SU-DHL-6 (cell line): ENCODE measurements at regions not wholly inside any gene's neighbourhood (a gene's known extent, or its start where the extent isn't known, plus 50 kb on each side); places are given as distances from the start of the nearest gene placed in this dataset.

ENCODE experiments used
- H2AFZ ChIP-seq: fragments of 200-600 bp; sonication (generic); 2 replicates; pipeline ENCODE4 v1.6.1; 2014; ENCODE audit warnings: low read depth, mild to moderate bottlenecking, moderate library complexity, mixed read lengths, antibody characterized with exemption, low read length; ENCODE audit not compliant: severe bottlenecking
- H3F3A ChIP-seq: fragments of 200-600 bp; shearing (Covaris generic); 2 replicates; pipeline ENCODE4 v1.6.0; 2016; ENCODE audit warnings: antibody characterized with exemption, mild to moderate bottlenecking; ENCODE audit not compliant: insufficient read depth
- H3K27ac ChIP-seq: fragments of 200-600 bp; sonication (generic); 2 replicates; pipeline ENCODE4 v1.5.1; 2016; ENCODE audit warnings: low read depth, mild to moderate bottlenecking, low read length, moderate library complexity, mixed read lengths
- H3K27me3 ChIP-seq: fragments of 200-600 bp; sonication (generic), shearing (Covaris generic); 2 replicates; pipeline ENCODE4 v1.6.0; 2014; ENCODE audit warnings: mild to moderate bottlenecking, low read length
- H3K36me3 ChIP-seq: fragments of 200-600 bp; sonication (generic); 2 replicates; pipeline ENCODE4 v1.6.1; 2014; ENCODE audit warnings: mild to moderate bottlenecking, low read length, mixed read lengths
- H3K4me2 ChIP-seq: fragments of 300-600, 200-600 bp; shearing (Covaris generic), sonication (generic); 2 replicates; pipeline ENCODE4 v1.6.0; 2014; ENCODE audit warnings: low read length, low read depth, mild to moderate bottlenecking; ENCODE audit not compliant: poor library complexity, severe bottlenecking
- H3K4me3 ChIP-seq: fragments of 200-600 bp; sonication (generic); 2 replicates; pipeline ENCODE4 v1.5.1; 2014; ENCODE audit warnings: antibody characterized with exemption, low read length, mild to moderate bottlenecking, mixed read lengths; ENCODE audit not compliant: insufficient read depth, poor library complexity, severe bottlenecking
- H3K79me2 ChIP-seq: fragments of 200-600 bp; sonication (generic); 2 replicates; pipeline ENCODE4 v1.6.1; 2014; ENCODE audit warnings: mild to moderate bottlenecking, low read length, moderate library complexity; ENCODE audit not compliant: insufficient read depth
- H3K9ac ChIP-seq: fragments of 200-600 bp; sonication (generic); 2 replicates; pipeline ENCODE4 v1.7.0; 2014; ENCODE audit warnings: mild to moderate bottlenecking, low read length
- H3K9me2 ChIP-seq: fragments of 200-600 bp; sonication (generic); replicated peaks from 2 replicates; pipeline ENCODE4 v1.6.1; 2014; ENCODE audit warnings: low read length; ENCODE audit not compliant: insufficient read depth
- H3K9me3 ChIP-seq: fragments of 200-600 bp; sonication (generic); 2 replicates; pipeline ENCODE4 v1.6.1; 2014; ENCODE audit warnings: low read length, mixed read lengths; ENCODE audit not compliant: insufficient read depth
- H4K20me1 ChIP-seq: fragments of 200-600 bp; sonication (generic); 2 replicates; pipeline ENCODE4 v1.6.1; 2014; ENCODE audit warnings: low read depth, mild to moderate bottlenecking, antibody characterized with exemption, low read length, moderate library complexity, mixed read lengths
- EZH2phosphoT487 ChIP-seq: fragments of 200-600 bp; sonication (generic), shearing (Covaris generic); conservative IDR thresholded peaks from 2 replicates; pipeline ENCODE4 v1.6.1; 2018; ENCODE audit warnings: mild to moderate bottlenecking, antibody characterized with exemption, low read length, moderate library complexity, mixed read lengths
- TF ChIP-seq, protein P1 (sequence below): fragments of 200-600 bp; sonication (generic); IDR thresholded peaks from one replicate; pipeline ENCODE4 v1.5.1; 2017; ENCODE audit warnings: antibody characterized with exemption, mild to moderate bottlenecking, low read length, moderate library complexity; ENCODE audit not compliant: insufficient read depth, poor library complexity, severe bottlenecking

- Histone ChIP-seq H3K9me3 (no peaks in the 10 kb centered on the region), H3K79me2 (no peaks in the 10 kb centered on the region)
These were observed 417.7 kb upstream of the SLC14A2 start for GRCh38 chr18:45197526-45197970.

DNA sequence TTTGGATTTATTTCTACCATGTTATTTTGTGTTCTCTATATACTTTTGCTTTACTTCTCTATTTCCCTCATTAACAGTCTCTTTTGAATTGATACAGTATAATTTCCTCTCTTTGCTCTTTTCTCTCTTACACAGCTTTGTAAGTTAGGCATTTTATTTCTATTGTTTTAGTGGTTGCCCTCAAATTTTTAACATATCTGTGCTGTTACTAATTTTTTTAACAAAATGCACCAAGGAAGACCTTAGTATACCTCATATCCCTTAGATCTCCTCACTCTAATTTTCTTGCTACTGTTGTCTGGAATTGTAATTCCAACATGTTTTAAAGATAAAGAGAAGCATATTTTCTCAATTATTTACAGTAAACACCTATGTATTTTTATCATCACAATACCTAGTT, 416.8 kb upstream of the SLC14A2 start:
- Histone ChIP-seq H4K20me1 (no peaks in the 10 kb centered on the region), H3K9ac (no peak overlapping the region), H2AFZ (no peak overlapping the region), H3K27ac (no peak overlapping the region), H3K27me3 (no peaks in the 10 kb centered on the region), H3K9me3 (no peaks in the 10 kb centered on the region), H3K9me2 (no peaks in the 10 kb centered on the region), H3K79me2 (no peaks in the 10 kb centered on the region), H3K36me3 (no peaks in the 10 kb centered on the region), H3F3A (no peaks in the 10 kb centered on the region), H3K4me3 (no peak overlapping the region), H3K4me2 (no peak overlapping the region)
- no peak for TF ChIP-seq EZH2phosphoT487
- TF ChIP-seq, protein P1, sequence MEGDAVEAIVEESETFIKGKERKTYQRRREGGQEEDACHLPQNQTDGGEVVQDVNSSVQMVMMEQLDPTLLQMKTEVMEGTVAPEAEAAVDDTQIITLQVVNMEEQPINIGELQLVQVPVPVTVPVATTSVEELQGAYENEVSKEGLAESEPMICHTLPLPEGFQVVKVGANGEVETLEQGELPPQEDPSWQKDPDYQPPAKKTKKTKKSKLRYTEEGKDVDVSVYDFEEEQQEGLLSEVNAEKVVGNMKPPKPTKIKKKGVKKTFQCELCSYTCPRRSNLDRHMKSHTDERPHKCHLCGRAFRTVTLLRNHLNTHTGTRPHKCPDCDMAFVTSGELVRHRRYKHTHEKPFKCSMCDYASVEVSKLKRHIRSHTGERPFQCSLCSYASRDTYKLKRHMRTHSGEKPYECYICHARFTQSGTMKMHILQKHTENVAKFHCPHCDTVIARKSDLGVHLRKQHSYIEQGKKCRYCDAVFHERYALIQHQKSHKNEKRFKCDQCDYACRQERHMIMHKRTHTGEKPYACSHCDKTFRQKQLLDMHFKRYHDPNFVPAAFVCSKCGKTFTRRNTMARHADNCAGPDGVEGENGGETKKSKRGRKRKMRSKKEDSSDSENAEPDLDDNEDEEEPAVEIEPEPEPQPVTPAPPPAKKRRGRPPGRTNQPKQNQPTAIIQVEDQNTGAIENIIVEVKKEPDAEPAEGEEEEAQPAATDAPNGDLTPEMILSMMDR = no peak

More at GRCh38 chr18:45197526-45197970, 417.7 kb upstream of the SLC14A2 start:
- no peaks in the 10 kb centered on the region for H3F3A ChIP-seq
- no peaks in the 10 kb centered on the region for H3K36me3 ChIP-seq
- H3K4me2 ChIP-seq = no peak overlapping the region
- H4K20me1 ChIP-seq = no peaks in the 10 kb centered on the region
- H3K9me2 ChIP-seq = no peaks in the 10 kb centered on the region
- H3K27me3 ChIP-seq = no peaks in the 10 kb centered on the region
- no peak overlapping the region for H3K9ac ChIP-seq
- TF ChIP-seq EZH2phosphoT487 = no peak
- TF ChIP-seq, protein P1 = no peak
- peak overlapping the region; percentile 2 for H2AFZ ChIP-seq
- no peak overlapping the region for H3K27ac ChIP-seq
- H3K4me3 ChIP-seq = no peak overlapping the region

- Histone ChIP-seq H3K4me3 (no peak overlapping the region), H3F3A (no peaks in the 10 kb centered on the region), H3K4me2 (no peak overlapping the region), H3K9me3 (no peaks in the 10 kb centered on the region), H4K20me1 (no peaks in the 10 kb centered on the region), H3K36me3 (no peaks in the 10 kb centered on the region), H3K79me2 (no peaks in the 10 kb centered on the region), H3K9ac (no peak overlapping the region), H3K9me2 (no peaks in the 10 kb centered on the region), H3K27ac (no peak overlapping the region), H3K27me3 (no peaks in the 10 kb centered on the region), H2AFZ (no peak overlapping the region)
- TF ChIP-seq, protein P1 = no peak
- no peak for TF ChIP-seq EZH2phosphoT487
These were observed 414.2 kb upstream of the SLC14A2 start for GRCh38 chr18:45201029-45201428.
